Osteoblast (primary cell): ENCODE measurements at regions not wholly inside any gene's neighbourhood (a gene's known extent, or its start where the extent isn't known, plus 50 kb on each side); places are given as distances from the start of the nearest gene placed in this dataset.

ENCODE experiments used
- DNase-seq: peaks from one replicate; pipeline ENCODE4 v3.0.0; 2011; ENCODE audit warnings: low spot score, mixed read lengths; ENCODE audit not compliant: insufficient read length; ENCODE audit errors: missing footprints
- H2AFZ ChIP-seq: 2 replicates; pipeline ENCODE4 v1.6.0; 2011; ENCODE audit warnings: mild to moderate bottlenecking, low read length
- H3K27ac ChIP-seq: 2 replicates; pipeline ENCODE4 v1.5.1; 2011; ENCODE audit warnings: mild to moderate bottlenecking, low read depth, low read length, moderate library complexity
- H3K27me3 ChIP-seq: 2 replicates; pipeline ENCODE4 v1.6.0; 2012; ENCODE audit warnings: mild to moderate bottlenecking, control low read depth, inconsistent platforms, low read length, moderate library complexity; ENCODE audit not compliant: insufficient read depth
- H3K36me3 ChIP-seq: 2 replicates; pipeline ENCODE4 v1.5.1; 2011; ENCODE audit warnings: mild to moderate bottlenecking, low read length, control low read depth, moderate library complexity; ENCODE audit not compliant: insufficient read depth
- H3K4me1 ChIP-seq: 2 replicates; pipeline ENCODE4 v1.5.1; 2011; ENCODE audit warnings: mild to moderate bottlenecking, low read length, control low read depth, moderate library complexity; ENCODE audit not compliant: insufficient read depth
- H3K4me2 ChIP-seq: 2 replicates; pipeline ENCODE4 v1.6.0; 2011; ENCODE audit warnings: mild to moderate bottlenecking, low read length; ENCODE audit not compliant: insufficient read depth
- H3K4me3 ChIP-seq: fragments of 200-600 bp; sonication (generic); 3 replicates; pipeline ENCODE4 v1.5.1; 2012; ENCODE audit warnings: mild to moderate bottlenecking, low read length, inconsistent platforms; ENCODE audit not compliant: insufficient read depth
- H3K79me2 ChIP-seq: 2 replicates; pipeline ENCODE4 v1.6.0; 2012; ENCODE audit warnings: mild to moderate bottlenecking, low read length, control low read depth, inconsistent platforms; ENCODE audit not compliant: insufficient read depth
- H3K9me3 ChIP-seq: 2 replicates; pipeline ENCODE4 v1.5.1; 2011; ENCODE audit warnings: low read depth, low read length, control low read depth
- H4K20me1 ChIP-seq: 2 replicates; pipeline ENCODE4 v1.6.0; 2012; ENCODE audit warnings: mild to moderate bottlenecking, low read length, control low read depth; ENCODE audit not compliant: insufficient read depth
- TF ChIP-seq, protein P1 (sequence below): IDR thresholded peaks from 2 replicates; pipeline ENCODE4 v1.5.1; 2011; ENCODE audit warnings: mild to moderate bottlenecking, low read depth, low read length, moderate library complexity; ENCODE audit errors: extremely low read depth

DNA sequence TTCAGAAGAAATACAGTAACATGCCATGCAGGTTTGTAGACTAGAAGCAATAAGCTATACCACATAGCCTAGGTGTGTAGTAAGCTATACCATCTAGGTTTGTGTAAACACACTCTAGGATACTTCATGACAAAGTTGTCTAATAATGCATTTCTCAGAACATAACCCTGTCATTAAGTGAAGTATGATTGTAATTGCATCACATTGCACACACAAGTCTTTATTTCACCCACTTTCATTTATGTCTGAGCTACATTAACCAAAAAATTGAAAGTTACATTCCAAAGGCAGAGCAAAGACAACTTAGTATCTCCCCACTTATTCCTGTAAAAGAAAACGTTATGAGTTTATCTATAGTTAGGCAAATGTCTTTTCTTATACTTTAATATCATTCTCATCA, 64.5 kb upstream of the ATF3 start:
- Histone ChIP-seq H3K4me2 (no peak overlapping the region), H3K27me3 (peaks cover 24% of the 10 kb centered on the region), H3K4me1 (no peaks in the 10 kb centered on the region), H3K36me3 (no peaks in the 10 kb centered on the region), H3K9me3 (no peaks in the 10 kb centered on the region), H3K27ac (no peak overlapping the region), H4K20me1 (no peaks in the 10 kb centered on the region), H3K4me3 (no peak overlapping the region), H3K79me2 (no peaks in the 10 kb centered on the region), H2AFZ (no peak overlapping the region)
- TF ChIP-seq, protein P1, sequence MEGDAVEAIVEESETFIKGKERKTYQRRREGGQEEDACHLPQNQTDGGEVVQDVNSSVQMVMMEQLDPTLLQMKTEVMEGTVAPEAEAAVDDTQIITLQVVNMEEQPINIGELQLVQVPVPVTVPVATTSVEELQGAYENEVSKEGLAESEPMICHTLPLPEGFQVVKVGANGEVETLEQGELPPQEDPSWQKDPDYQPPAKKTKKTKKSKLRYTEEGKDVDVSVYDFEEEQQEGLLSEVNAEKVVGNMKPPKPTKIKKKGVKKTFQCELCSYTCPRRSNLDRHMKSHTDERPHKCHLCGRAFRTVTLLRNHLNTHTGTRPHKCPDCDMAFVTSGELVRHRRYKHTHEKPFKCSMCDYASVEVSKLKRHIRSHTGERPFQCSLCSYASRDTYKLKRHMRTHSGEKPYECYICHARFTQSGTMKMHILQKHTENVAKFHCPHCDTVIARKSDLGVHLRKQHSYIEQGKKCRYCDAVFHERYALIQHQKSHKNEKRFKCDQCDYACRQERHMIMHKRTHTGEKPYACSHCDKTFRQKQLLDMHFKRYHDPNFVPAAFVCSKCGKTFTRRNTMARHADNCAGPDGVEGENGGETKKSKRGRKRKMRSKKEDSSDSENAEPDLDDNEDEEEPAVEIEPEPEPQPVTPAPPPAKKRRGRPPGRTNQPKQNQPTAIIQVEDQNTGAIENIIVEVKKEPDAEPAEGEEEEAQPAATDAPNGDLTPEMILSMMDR, result no peak
- no peak for DNase-seq

DNA sequence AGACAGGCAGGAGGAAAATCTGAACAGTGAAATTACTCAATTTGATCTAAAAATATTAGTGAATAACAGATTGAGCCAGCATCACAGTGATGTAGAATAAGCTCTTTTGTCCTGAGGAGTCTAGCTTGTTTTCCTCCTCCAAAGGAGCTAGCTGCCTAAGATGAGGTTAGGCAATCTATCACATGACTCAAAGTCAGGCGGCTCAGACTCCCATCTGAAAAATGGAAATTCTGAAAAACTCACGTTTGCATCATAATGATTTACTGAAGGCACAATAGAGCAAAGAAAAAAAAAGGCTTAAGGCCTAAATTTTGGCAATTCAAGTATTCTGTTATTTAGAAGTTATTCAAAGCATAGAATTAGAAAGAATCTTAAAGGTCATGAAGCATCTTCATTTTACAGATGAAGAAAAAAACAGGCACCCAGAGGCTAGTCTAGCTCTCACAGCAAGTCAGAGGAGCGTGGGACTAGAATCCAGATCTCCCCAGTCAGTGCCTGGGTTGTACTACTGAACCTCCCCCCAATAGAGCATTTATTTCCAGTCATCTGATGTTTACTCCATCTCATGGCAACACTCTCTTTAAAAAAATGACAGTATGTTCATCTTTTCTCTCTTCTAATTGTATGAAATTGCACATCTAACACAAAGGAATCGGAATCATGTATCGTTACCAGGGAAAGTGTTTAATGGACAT, 62.5 kb upstream of the ATF3 start:
- Histone ChIP-seq H3K27me3 (peaks cover 35% of the 10 kb centered on the region), H3K4me1 (no peaks in the 10 kb centered on the region), H3K9me3 (no peaks in the 10 kb centered on the region), H4K20me1 (no peaks in the 10 kb centered on the region), H3K36me3 (no peaks in the 10 kb centered on the region), H3K79me2 (no peaks in the 10 kb centered on the region), H3K4me3 (no peak overlapping the region), H3K27ac (no peak overlapping the region), H3K4me2 (no peak overlapping the region), H2AFZ (no peak overlapping the region)
- DNase-seq, result no peak
- TF ChIP-seq, protein P1, result no peak

DNA sequence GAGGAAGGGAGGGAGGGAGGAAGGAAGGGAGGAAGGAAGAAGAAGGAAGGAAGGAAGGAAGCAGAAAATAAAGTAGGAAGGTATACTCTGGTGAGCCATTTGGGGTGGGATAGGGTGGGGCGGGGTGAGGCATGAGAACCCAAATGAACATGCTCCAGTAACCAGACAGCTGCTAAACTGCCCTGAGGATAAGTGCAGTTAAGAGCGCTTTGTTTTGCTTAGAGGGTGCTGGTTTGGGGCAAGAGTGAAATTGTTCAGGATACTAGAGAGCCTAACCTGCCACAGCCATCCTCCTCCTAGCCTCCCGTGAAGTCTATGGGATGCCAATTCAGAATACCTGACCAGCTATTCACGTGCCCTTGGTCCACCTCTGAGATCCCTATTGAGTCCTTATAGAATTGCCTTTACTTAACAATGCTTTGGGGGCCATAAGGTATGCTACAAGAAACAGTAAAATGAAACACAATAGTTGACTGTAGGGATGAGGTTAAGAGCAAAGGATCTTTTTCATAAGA, 59.0 kb upstream of the ATF3 start:
- no peaks in the 10 kb centered on the region for H4K20me1 ChIP-seq
- TF ChIP-seq, protein P1, result no peak
- no peak overlapping the region for H2AFZ ChIP-seq
- no peak overlapping the region for H3K4me3 ChIP-seq
- H3K4me1 ChIP-seq, result peaks cover 3% of the 10 kb centered on the region
- no peak overlapping the region for H3K4me2 ChIP-seq
- H3K27ac ChIP-seq, result no peak overlapping the region
- no peaks in the 10 kb centered on the region for H3K79me2 ChIP-seq
- no peaks in the 10 kb centered on the region for H3K36me3 ChIP-seq
- H3K27me3 ChIP-seq, result peaks cover 37% of the 10 kb centered on the region
- DNase-seq, result no peak
- H3K9me3 ChIP-seq, result no peaks in the 10 kb centered on the region

DNA sequence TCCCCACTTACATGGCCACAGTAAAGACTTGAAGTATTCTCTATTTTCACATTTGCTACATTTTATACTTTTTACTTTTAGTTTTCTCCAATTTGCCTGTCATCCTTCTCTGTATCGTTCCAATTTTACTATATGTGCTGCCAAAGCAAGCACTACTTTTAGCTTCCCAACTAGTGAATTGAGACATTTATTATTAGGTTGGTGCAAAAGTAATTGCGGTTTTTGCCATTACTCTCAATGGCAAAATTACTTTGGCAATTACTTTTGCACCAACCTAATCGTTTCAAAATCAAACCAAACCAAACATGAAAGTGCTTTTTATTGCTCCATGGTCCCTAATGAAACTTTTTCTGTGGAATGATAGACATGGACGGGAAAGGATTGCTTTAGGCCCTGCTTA, 56.6 kb upstream of the ATF3 start:
- Histone ChIP-seq H2AFZ (no peak overlapping the region), H3K4me2 (no peak overlapping the region), H4K20me1 (no peaks in the 10 kb centered on the region), H3K27ac (no peak overlapping the region), H3K4me1 (peaks cover 3% of the 10 kb centered on the region), H3K27me3 (peaks cover 37% of the 10 kb centered on the region), H3K79me2 (no peaks in the 10 kb centered on the region), H3K4me3 (no peak overlapping the region), H3K9me3 (no peaks in the 10 kb centered on the region), H3K36me3 (no peaks in the 10 kb centered on the region)
- DNase-seq, result no peak
- TF ChIP-seq, protein P1, result no peak
